ENCODE measurements at regions not wholly inside any gene's neighbourhood (a gene's known extent, or its start where the extent isn't known, plus 50 kb on each side); places are given as distances from the start of the nearest gene placed in this dataset.

DNA sequence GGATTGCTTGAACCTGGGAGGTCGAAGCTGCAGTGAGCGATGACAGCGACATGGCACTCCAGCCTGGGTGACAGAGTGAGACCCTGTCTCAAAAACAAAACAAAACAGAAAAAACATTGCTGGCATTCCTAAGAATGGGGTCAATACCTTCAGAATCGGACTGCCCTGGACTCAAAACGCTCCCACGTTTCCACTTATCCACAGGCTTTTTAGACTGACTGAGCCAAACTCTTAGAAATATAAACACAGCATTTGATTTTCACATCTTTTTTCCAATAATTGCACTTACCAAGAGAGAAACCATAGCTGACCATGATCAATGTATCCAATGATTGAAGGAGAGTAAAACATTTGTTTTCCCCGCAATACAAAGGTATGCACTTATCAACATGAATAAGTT lies 59.5 kb upstream of the CUX1 start:
- no peak for TF ChIP-seq EZH2 (IDR thresholded peaks at IDR 0.05; ENCODE audit: low read length, unreplicated experiment)
- TF ChIP-seq, protein P1, sequence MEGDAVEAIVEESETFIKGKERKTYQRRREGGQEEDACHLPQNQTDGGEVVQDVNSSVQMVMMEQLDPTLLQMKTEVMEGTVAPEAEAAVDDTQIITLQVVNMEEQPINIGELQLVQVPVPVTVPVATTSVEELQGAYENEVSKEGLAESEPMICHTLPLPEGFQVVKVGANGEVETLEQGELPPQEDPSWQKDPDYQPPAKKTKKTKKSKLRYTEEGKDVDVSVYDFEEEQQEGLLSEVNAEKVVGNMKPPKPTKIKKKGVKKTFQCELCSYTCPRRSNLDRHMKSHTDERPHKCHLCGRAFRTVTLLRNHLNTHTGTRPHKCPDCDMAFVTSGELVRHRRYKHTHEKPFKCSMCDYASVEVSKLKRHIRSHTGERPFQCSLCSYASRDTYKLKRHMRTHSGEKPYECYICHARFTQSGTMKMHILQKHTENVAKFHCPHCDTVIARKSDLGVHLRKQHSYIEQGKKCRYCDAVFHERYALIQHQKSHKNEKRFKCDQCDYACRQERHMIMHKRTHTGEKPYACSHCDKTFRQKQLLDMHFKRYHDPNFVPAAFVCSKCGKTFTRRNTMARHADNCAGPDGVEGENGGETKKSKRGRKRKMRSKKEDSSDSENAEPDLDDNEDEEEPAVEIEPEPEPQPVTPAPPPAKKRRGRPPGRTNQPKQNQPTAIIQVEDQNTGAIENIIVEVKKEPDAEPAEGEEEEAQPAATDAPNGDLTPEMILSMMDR (conservative IDR thresholded peaks at IDR 0.05; ENCODE audit: low read depth, low read length): no peak
- TF ChIP-seq EZH2phosphoT487 (IDR thresholded peaks at IDR 0.05; ENCODE audit: borderline replicate concordance, low read length): no peak
